OCI-LY7 (cell line): ENCODE measurements at regions not wholly inside any gene's neighbourhood (a gene's known extent, or its start where the extent isn't known, plus 50 kb on each side); places are given as distances from the start of the nearest gene placed in this dataset.

Experiments
- BruUV-seq: library from RNA; stranded (reverse); fragments of 400-500 nt; replicated peaks from 2 replicates; lab custom pipeline; 2021; lab: Mats Ljungman, UMichigan
- CTCF ChIA-PET: fragments of 300-600 bp; sonication (Branson Sonifier 250); formaldehyde crosslinking; loops from one replicate; lab custom pipeline; 2022; ENCODE audit warnings: antibody characterized with exemption; ENCODE audit not compliant: unreplicated experiment; lab: Charles Lee
- POLR2A ChIA-PET: fragments of 300-600 bp; sonication (Branson Sonifier 250); formaldehyde crosslinking; loops from one replicate; lab custom pipeline; 2022; ENCODE audit warnings: antibody characterized with exemption; lab: Charles Lee
- DNase-seq: peaks from one replicate; pipeline ENCODE4 v3.0.0-alpha.2; 2015; ENCODE audit warnings: low spot score
- H2AFZ ChIP-seq: fragments of 200-600 bp; sonication (generic), shearing (Covaris generic); 2 replicates; pipeline ENCODE4 v1.6.1; 2014; ENCODE audit warnings: mild to moderate bottlenecking, antibody characterized with exemption, low read length, moderate library complexity
- H3K27ac ChIP-seq: fragments of 200-600 bp; sonication (generic); 2 replicates; pipeline ENCODE4 v1.5.1; 2014; ENCODE audit warnings: mixed run types, low read depth, mild to moderate bottlenecking, moderate library complexity, low read length, inconsistent platforms; ENCODE audit not compliant: poor library complexity, severe bottlenecking
- H3K36me3 ChIP-seq: fragments of 200-600 bp; sonication (generic); 2 replicates; pipeline ENCODE4 v1.6.1; 2014; ENCODE audit warnings: mild to moderate bottlenecking, antibody characterized with exemption, low read length, moderate library complexity, mixed read lengths; ENCODE audit not compliant: insufficient read depth
- H3K4me1 ChIP-seq: fragments of 200-600 bp; sonication (generic); 2 replicates; pipeline ENCODE4 v1.5.1; 2014; ENCODE audit warnings: mild to moderate bottlenecking, low read length; ENCODE audit not compliant: insufficient read depth, poor library complexity, severe bottlenecking
- H3K4me2 ChIP-seq: fragments of 200-600 bp; sonication (generic); 2 replicates; pipeline ENCODE4 v1.6.1; 2014; ENCODE audit warnings: mild to moderate bottlenecking, low read length
- H3K4me3 ChIP-seq: fragments of 200-600 bp; sonication (generic); 2 replicates; pipeline ENCODE4 v1.5.1; 2014; ENCODE audit warnings: mild to moderate bottlenecking, low read depth, low read length; ENCODE audit not compliant: poor library complexity, severe bottlenecking
- H3K79me2 ChIP-seq: fragments of 200-600 bp; sonication (generic); 2 replicates; pipeline ENCODE4 v1.6.1; 2016; ENCODE audit warnings: low read depth, mild to moderate bottlenecking, low read length, moderate library complexity, mixed read lengths; ENCODE audit not compliant: insufficient read depth
- H3K9me2 ChIP-seq: fragments of 200-600 bp; sonication (generic); 2 replicates; pipeline ENCODE4 v1.6.1; 2016; ENCODE audit warnings: mild to moderate bottlenecking, low read length, mixed read lengths; ENCODE audit not compliant: insufficient read depth
- H3K9me3 ChIP-seq: fragments of 200-600 bp; sonication (generic); 2 replicates; pipeline ENCODE4 v1.6.1; 2014; ENCODE audit warnings: mild to moderate bottlenecking, mixed run types, low read length, mixed read lengths
- H4K20me1 ChIP-seq: fragments of 200-600 bp; sonication (generic); 2 replicates; pipeline ENCODE4 v1.6.1; 2014; ENCODE audit warnings: mild to moderate bottlenecking, antibody characterized with exemption, low read length, moderate library complexity, mixed read lengths; ENCODE audit not compliant: insufficient read depth
- EZH2phosphoT487 ChIP-seq: fragments of 200-600 bp; sonication (generic); IDR thresholded peaks from 2 replicates; pipeline ENCODE4 v1.6.1; 2018; ENCODE audit warnings: low read depth, borderline replicate concordance, mild to moderate bottlenecking, mixed run types, antibody characterized with exemption, low read length, moderate library complexity, mixed read lengths
- intact Hi-C: fragments of 100-400 bp; cut with micrococcal nuclease; formaldehyde crosslinking; loops from one replicate; pipeline ENCODE4 v1.10.0; 2022; ENCODE audit not compliant: unreplicated experiment
- TF ChIP-seq, protein P1 (sequence below): fragments of 200-600 bp; sonication (generic); conservative IDR thresholded peaks from 2 replicates; pipeline ENCODE4 v1.5.1; 2014; ENCODE audit warnings: mild to moderate bottlenecking, antibody characterized with exemption, low read length, moderate library complexity, mixed read lengths

DNA sequence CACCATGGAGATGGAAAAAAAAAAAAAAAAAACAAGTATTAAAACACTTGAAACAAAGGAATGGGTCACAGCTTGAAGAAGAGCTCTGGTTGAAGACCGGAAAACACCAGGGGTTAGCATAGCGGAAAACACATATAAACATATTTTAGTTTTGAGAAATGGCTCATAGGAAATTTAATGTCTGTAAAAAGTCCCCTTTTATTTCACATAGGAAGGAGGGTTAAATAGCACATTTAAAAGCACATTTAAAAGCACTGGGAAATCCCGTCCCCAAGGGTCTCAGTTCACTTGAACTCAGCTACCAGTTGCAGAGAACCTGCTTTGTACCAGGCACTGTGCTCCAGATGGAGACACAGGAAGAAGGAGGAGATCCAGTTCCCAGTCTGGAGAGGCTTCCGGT, 65.5 kb downstream of the KCNE4 start:
- ChIA-PET CTCF (no interaction called here), POLR2A (interaction anchor here (0.7 kb wide), 2 partner anchors 15 to 170 kb away, joined by 3 read pairs; no protein-coding TSS in a partner anchor)
- Histone ChIP-seq H3K27ac (no peak overlapping the region), H3K4me3 (no peak overlapping the region), H3K36me3 (no peaks in the 10 kb centered on the region), H3K79me2 (no peaks in the 10 kb centered on the region), H3K4me2 (no peak overlapping the region), H3K9me2 (no peaks in the 10 kb centered on the region), H3K4me1 (no peaks in the 10 kb centered on the region), H2AFZ (no peak overlapping the region), H4K20me1 (no peaks in the 10 kb centered on the region), H3K9me3 (no peaks in the 10 kb centered on the region)
- TF ChIP-seq, protein P1, sequence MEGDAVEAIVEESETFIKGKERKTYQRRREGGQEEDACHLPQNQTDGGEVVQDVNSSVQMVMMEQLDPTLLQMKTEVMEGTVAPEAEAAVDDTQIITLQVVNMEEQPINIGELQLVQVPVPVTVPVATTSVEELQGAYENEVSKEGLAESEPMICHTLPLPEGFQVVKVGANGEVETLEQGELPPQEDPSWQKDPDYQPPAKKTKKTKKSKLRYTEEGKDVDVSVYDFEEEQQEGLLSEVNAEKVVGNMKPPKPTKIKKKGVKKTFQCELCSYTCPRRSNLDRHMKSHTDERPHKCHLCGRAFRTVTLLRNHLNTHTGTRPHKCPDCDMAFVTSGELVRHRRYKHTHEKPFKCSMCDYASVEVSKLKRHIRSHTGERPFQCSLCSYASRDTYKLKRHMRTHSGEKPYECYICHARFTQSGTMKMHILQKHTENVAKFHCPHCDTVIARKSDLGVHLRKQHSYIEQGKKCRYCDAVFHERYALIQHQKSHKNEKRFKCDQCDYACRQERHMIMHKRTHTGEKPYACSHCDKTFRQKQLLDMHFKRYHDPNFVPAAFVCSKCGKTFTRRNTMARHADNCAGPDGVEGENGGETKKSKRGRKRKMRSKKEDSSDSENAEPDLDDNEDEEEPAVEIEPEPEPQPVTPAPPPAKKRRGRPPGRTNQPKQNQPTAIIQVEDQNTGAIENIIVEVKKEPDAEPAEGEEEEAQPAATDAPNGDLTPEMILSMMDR, result no peak
- TF ChIP-seq EZH2phosphoT487, result no peak
- DNase-seq, result no peak
- no TSS peak for BruUV-seq
- intact Hi-C loops, result no loop called here

DNA sequence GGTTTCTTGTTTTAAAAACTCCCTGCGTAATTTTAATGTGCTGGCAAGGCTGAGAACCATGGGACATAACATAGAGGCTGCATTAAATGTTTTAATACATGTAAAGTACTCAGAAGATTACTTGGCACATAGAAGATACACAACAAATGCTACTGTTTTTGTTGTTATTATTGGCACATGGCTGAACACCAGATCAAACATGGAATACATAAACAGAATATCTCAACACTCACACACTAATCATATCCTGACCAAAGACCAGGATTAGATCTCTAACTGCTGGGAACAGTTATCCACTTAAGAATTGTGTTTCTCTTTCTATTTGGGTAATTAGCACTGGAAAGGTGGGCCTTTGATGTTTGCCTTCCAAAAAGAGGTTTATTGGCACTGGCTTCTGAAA, 69.3 kb downstream of the KCNE4 start:
- Histone ChIP-seq H3K4me2 (no peak overlapping the region), H3K36me3 (no peaks in the 10 kb centered on the region), H2AFZ (no peak overlapping the region), H3K9me2 (no peaks in the 10 kb centered on the region), H3K79me2 (no peaks in the 10 kb centered on the region), H3K4me3 (no peak overlapping the region), H3K9me3 (no peaks in the 10 kb centered on the region), H4K20me1 (no peaks in the 10 kb centered on the region), H3K27ac (no peak overlapping the region), H3K4me1 (no peaks in the 10 kb centered on the region)
- POLR2A ChIA-PET, result interaction anchor here (1.2 kb wide), 1 partner anchor 9 kb away, joined by 3 read pairs; no protein-coding TSS in a partner anchor
- no peak for TF ChIP-seq EZH2phosphoT487
- TF ChIP-seq, protein P1, result no peak
- no peak for DNase-seq
- CTCF ChIA-PET, result no interaction called here
- BruUV-seq, result no TSS peak
- intact Hi-C loops, result no loop called here

DNA sequence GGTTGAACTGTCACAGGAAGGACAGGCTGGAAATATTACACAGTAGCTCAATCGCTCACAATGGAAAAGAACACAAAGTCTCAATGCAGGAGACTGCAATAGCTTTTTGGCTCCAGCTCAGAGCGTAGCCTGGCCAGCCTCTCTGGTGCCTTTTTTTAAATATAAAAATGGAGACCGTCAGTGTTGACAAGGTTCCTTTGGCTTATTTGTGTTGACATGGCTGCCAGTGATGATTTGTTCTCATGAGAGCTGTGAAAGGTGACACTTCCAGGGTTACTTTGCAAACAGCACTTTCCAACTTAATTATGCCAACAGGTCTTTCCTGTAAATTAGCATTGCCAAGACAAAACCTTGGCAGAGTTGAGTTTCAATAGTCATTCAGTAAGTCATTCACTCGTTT, 70.8 kb downstream of the KCNE4 start:
- POLR2A ChIA-PET, result interaction anchor here (0.6 to 1.2 kb wide), 2 partner anchors 123 to 911 kb away, joined by 3 read pairs; no protein-coding TSS in a partner anchor
- Histone ChIP-seq H3K79me2 (no peaks in the 10 kb centered on the region), H3K9me3 (no peaks in the 10 kb centered on the region), H3K4me1 (no peaks in the 10 kb centered on the region), H3K4me2 (no peak overlapping the region), H3K27ac (no peak overlapping the region), H3K9me2 (no peaks in the 10 kb centered on the region), H4K20me1 (no peaks in the 10 kb centered on the region), H3K36me3 (no peaks in the 10 kb centered on the region), H3K4me3 (no peak overlapping the region), H2AFZ (no peak overlapping the region)
- TF ChIP-seq, protein P1, result no peak
- TF ChIP-seq EZH2phosphoT487, result no peak
- CTCF ChIA-PET, result no interaction called here
- no peak for DNase-seq
- intact Hi-C loops, result no loop called here
- no TSS peak for BruUV-seq
